NOMO-1 treated with dmso at 0.1 percent for 144 hours (cell line): ENCODE measurements at regions not wholly inside any gene's neighbourhood (a gene's known extent, or its start where the extent isn't known, plus 50 kb on each side); places are given as distances from the start of the nearest gene placed in this dataset.
A peak's percentile ranks its signal among the peaks of the same experiment; 100 is the strongest.

ENCODE experiments used
- DNase-seq: peaks from one replicate; lab custom pipeline; 2025; ENCODE audit not compliant: unreplicated experiment; lab: John Stamatoyannopoulos, UW

GRCh38 chr3:42037318-42037945, 53.7 kb upstream of the TRAK1 start:
- no peak for DNase-seq

- no peak for DNase-seq
These were observed 54.7 kb upstream of the TRAK1 start for GRCh38 chr3:42036483-42036823.

- no peak for DNase-seq
These were observed 55.2 kb upstream of the TRAK1 start for GRCh38 chr3:42035816-42036482.

- DNase-seq = no peak
These were observed 56.1 kb upstream of the TRAK1 start for GRCh38 chr3:42035007-42035406.

- no peak for DNase-seq
These were observed 57.4 kb upstream of the TRAK1 start for GRCh38 chr3:42033741-42034140.

- DNase-seq = no peak
These were observed 58.3 kb upstream of the TRAK1 start for GRCh38 chr3:42032693-42033349.

GRCh38 chr3:42031808-42032480, 59.2 kb upstream of the TRAK1 start:
- DNase-seq = no peak

- no peak for DNase-seq
These were observed 62.7 kb upstream of the TRAK1 start for GRCh38 chr3:42028474-42028873.

- no peak for DNase-seq
These were observed 63.6 kb upstream of the TRAK1 start for GRCh38 chr3:42027571-42027970.

- DNase-seq = peak; percentile 6
These were observed 63.7 kb upstream of the ULK4 start for GRCh38 chr3:42025370-42026138.

GRCh38 chr3:42024591-42025351, 62.9 kb upstream of the ULK4 start:
- DNase-seq = no peak

GRCh38 chr3:42023380-42023779, 61.5 kb upstream of the ULK4 start:
- DNase-seq = no peak

GRCh38 chr3:42022355-42022754, 60.5 kb upstream of the ULK4 start:
- no peak for DNase-seq

GRCh38 chr3:42020684-42021307, 58.9 kb upstream of the ULK4 start:
- no peak for DNase-seq

GRCh38 chr3:42019953-42020260, 58.0 kb upstream of the ULK4 start:
- DNase-seq = no peak

GRCh38 chr3:42019144-42019952, 57.4 kb upstream of the ULK4 start:
- DNase-seq = no peak

GRCh38 chr3:42014921-42015533, 53.1 kb upstream of the ULK4 start:
- peak; percentile 20 for DNase-seq

- no peak for DNase-seq
These were observed 52.6 kb upstream of the ULK4 start for GRCh38 chr3:42014458-42014920.
